GM19397 (cell line): ENCODE measurements at regions not wholly inside any gene's neighbourhood (a gene's known extent, or its start where the extent isn't known, plus 50 kb on each side); places are given as distances from the start of the nearest gene placed in this dataset.

Source experiments
- ATAC-seq: cut with Tn5 transposase; IDR thresholded peaks from one replicate; pipeline ENCODE4 v1.9.1; 2021; ENCODE audit warnings: mild to moderate bottlenecking, moderate library complexity; ENCODE audit not compliant: unreplicated experiment

GRCh38 chr20:21653628-21654027 is 51.8 kb upstream of the PAX1 start:
- no peak for ATAC-seq

- no peak for ATAC-seq
Observed at GRCh38 chr20:21643417-21643816, 62.0 kb upstream of the PAX1 start.

- no peak for ATAC-seq
Observed at GRCh38 chr20:21640556-21640955, 64.9 kb upstream of the PAX1 start.

GRCh38 chr20:21633829-21634228 is 71.6 kb upstream of the PAX1 start:
- no peak for ATAC-seq

GRCh38 chr20:21632735-21633053 is 72.8 kb upstream of the PAX1 start:
- no peak for ATAC-seq

- no peak for ATAC-seq
Observed at GRCh38 chr20:21632031-21632734, 73.3 kb upstream of the PAX1 start.

GRCh38 chr20:21628800-21629199 is 76.7 kb upstream of the PAX1 start:
- no peak for ATAC-seq

GRCh38 chr20:21623781-21624094 is 81.7 kb upstream of the PAX1 start:
- ATAC-seq = no peak

- no peak for ATAC-seq
Observed at GRCh38 chr20:21623074-21623780, 82.2 kb upstream of the PAX1 start.

- ATAC-seq = no peak
Observed at GRCh38 chr20:21622097-21622857, 83.2 kb upstream of the PAX1 start.

- no peak for ATAC-seq
Observed at GRCh38 chr20:21618759-21619416, 86.6 kb upstream of the PAX1 start.

- peak; percentile 76 for ATAC-seq
Observed at GRCh38 chr20:21615617-21616080, 89.8 kb upstream of the PAX1 start.

GRCh38 chr20:21614980-21615379 is 90.5 kb upstream of the PAX1 start:
- no peak for ATAC-seq

- ATAC-seq = no peak
Observed at GRCh38 chr20:21613512-21613911, 92.0 kb upstream of the PAX1 start.

GRCh38 chr20:21609981-21610380 is 95.5 kb upstream of the PAX1 start:
- ATAC-seq = no peak

- ATAC-seq = no peak
Observed at GRCh38 chr20:21609221-21609620, 95.4 kb upstream of the NKX2-2 start.

- ATAC-seq = no peak
Observed at GRCh38 chr20:21608777-21609176, 94.9 kb upstream of the NKX2-2 start.

GRCh38 chr20:21607971-21608725 is 94.3 kb upstream of the NKX2-2 start:
- ATAC-seq = no peak

GRCh38 chr20:21601799-21602198 is 87.9 kb upstream of the NKX2-2 start:
- ATAC-seq = no peak

GRCh38 chr20:21586682-21587081 is 72.8 kb upstream of the NKX2-2 start:
- no peak for ATAC-seq
